Prostate gland (tissue), 2 donors: ENCODE measurements at regions not wholly inside any gene's neighbourhood (a gene's known extent, or its start where the extent isn't known, plus 50 kb on each side); places are given as distances from the start of the nearest gene placed in this dataset.

Experiments
- CTCF ChIP-seq, 4 experiments: fragments of 200-600 bp in 2 of 4; fragments of 450-650 bp in 2 of 4; sonication (generic) in 2 of 4; IDR thresholded peaks; 1 replicate in 3 of 4; 2 replicates in 1 of 4; pipeline ENCODE4 v1.5.1; 2016 to 2019; ENCODE audit warnings: antibody characterized with exemption in 4 of 4, mild to moderate bottlenecking in 2 of 4, moderate library complexity in 2 of 4
- POLR2A ChIP-seq: fragments of 450-650 bp; IDR thresholded peaks from one replicate; pipeline ENCODE4 v1.6.1; 2016; ENCODE audit warnings: antibody characterized with exemption, mild to moderate bottlenecking
- POLR2AphosphoS5 ChIP-seq: sonication (generic); formaldehyde crosslinking; IDR thresholded peaks from one replicate; pipeline ENCODE4 v1.6.1; 2017; ENCODE audit warnings: antibody characterized with exemption

DNA sequence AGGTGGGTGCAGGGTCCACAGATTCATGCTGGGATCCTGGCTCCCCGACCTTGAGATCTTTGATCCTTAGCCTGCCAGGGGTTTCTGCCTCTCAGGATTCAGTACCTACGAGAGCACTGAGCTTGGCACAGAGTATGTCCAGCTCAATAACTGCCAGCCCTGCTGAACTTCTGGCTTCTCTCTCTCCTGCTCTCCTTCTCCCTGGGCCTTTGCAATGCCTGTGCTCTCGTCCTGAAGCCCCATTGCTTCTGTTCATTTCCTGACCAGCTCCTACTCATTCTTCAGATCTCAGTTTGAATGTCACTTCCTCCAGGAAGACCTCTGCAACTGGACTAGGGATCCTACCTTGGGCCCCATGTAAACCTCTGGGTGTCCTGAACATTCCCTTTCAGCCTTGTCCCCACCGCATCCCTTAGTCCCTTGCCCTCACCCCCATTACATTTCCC, 113.8 kb upstream of the HAAO start:
- TF ChIP-seq CTCF (IDR thresholded peaks at IDR 0.05) (no peak), POLR2A (no peak), POLR2AphosphoS5 (no peak)
